IMR-90 (cell line): ENCODE measurements at regions not wholly inside any gene's neighbourhood (a gene's known extent, or its start where the extent isn't known, plus 50 kb on each side); places are given as distances from the start of the nearest gene placed in this dataset.
"Not testable (repeated sequence)": the region's sequence is repeated elsewhere in the genome, so short reads cannot be mapped to it uniquely, and the experiment has no call there.

Experiments used
- CEBPB ChIP-seq: IDR thresholded peaks from 2 replicates; pipeline ENCODE4 v1.6.1; 2012; ENCODE audit warnings: low read depth, low read length, improper control_type of control experiment
- CTCF ChIP-seq: conservative IDR thresholded peaks from 2 replicates; pipeline ENCODE4 v1.5.1; 2012; ENCODE audit warnings: mild to moderate bottlenecking, low read depth, low read length, improper control_type of control experiment
- FOS ChIP-seq: fragments of 150-350 bp; IDR thresholded peaks from 2 replicates; pipeline ENCODE4 v1.6.1; 2016; ENCODE audit warnings: low read depth, low read length
- MAFK ChIP-seq: IDR thresholded peaks from 2 replicates; pipeline ENCODE4 v1.6.1; 2012; ENCODE audit warnings: low read depth, low read length, improper control_type of control experiment
- POLR2A ChIP-seq: IDR thresholded peaks from 2 replicates; pipeline ENCODE4 v1.6.1; 2012; ENCODE audit warnings: mild to moderate bottlenecking, low read depth, low read length
- RAD21 ChIP-seq: IDR thresholded peaks from 2 replicates; pipeline ENCODE4 v1.6.1; 2012; ENCODE audit warnings: low read length, improper control_type of control experiment
- RCOR1 ChIP-seq: IDR thresholded peaks from 2 replicates; pipeline ENCODE4 v1.6.1; 2012; ENCODE audit warnings: mild to moderate bottlenecking, low read length, improper control_type of control experiment; ENCODE audit not compliant: insufficient replicate concordance
- USF2 ChIP-seq: fragments of 150-350 bp; IDR thresholded peaks from 2 replicates; pipeline ENCODE4 v1.6.1; 2017; ENCODE audit warnings: mild to moderate bottlenecking, antibody characterized with exemption, low read length, low read depth

- not testable (repeated sequence) for TF ChIP-seq CTCF, POLR2A, RCOR1, CEBPB, USF2, MAFK, RAD21, FOS
These were observed 317.7 kb upstream of the THBS1 start for GRCh38 chr15:39262995-39263772.
